GM12864 (cell line): ENCODE measurements at regions not wholly inside any gene's neighbourhood (a gene's known extent, or its start where the extent isn't known, plus 50 kb on each side); places are given as distances from the start of the nearest gene placed in this dataset.

Experiments
- DNase-seq: peaks from one replicate; pipeline ENCODE4 v3.0.0-alpha.2; 2011; ENCODE audit warnings: low read depth
- H3K4me3 ChIP-seq: 2 replicates; pipeline ENCODE4 v1.5.1; 2011; ENCODE audit warnings: mild to moderate bottlenecking, low read depth, low read length, control low read depth
- TF ChIP-seq, protein P1 (sequence below): IDR thresholded peaks from 2 replicates; pipeline ENCODE4 v1.5.1; 2011; ENCODE audit warnings: low read depth, mild to moderate bottlenecking, moderate library complexity, low read length, control low read depth, inconsistent platforms; ENCODE audit errors: missing control alignments

- H3K4me3 ChIP-seq = no peak overlapping the region
- TF ChIP-seq, protein P1, sequence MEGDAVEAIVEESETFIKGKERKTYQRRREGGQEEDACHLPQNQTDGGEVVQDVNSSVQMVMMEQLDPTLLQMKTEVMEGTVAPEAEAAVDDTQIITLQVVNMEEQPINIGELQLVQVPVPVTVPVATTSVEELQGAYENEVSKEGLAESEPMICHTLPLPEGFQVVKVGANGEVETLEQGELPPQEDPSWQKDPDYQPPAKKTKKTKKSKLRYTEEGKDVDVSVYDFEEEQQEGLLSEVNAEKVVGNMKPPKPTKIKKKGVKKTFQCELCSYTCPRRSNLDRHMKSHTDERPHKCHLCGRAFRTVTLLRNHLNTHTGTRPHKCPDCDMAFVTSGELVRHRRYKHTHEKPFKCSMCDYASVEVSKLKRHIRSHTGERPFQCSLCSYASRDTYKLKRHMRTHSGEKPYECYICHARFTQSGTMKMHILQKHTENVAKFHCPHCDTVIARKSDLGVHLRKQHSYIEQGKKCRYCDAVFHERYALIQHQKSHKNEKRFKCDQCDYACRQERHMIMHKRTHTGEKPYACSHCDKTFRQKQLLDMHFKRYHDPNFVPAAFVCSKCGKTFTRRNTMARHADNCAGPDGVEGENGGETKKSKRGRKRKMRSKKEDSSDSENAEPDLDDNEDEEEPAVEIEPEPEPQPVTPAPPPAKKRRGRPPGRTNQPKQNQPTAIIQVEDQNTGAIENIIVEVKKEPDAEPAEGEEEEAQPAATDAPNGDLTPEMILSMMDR = no peak
- no peak for DNase-seq
Measured at GRCh38 chr14:71300566-71301330, 393.5 kb downstream of the PCNX1 start.

GRCh38 chr14:71301611-71302010 lies 394.4 kb downstream of the PCNX1 start:
- no peak for DNase-seq
- H3K4me3 ChIP-seq = no peak overlapping the region
- TF ChIP-seq, protein P1 = no peak

GRCh38 chr14:71304690-71305089 lies 397.4 kb downstream of the PCNX1 start:
- TF ChIP-seq, protein P1 = no peak
- no peak overlapping the region for H3K4me3 ChIP-seq
- DNase-seq = no peak

GRCh38 chr14:71308671-71309070 lies 401.4 kb downstream of the PCNX1 start:
- TF ChIP-seq, protein P1 = no peak
- no peak for DNase-seq
- H3K4me3 ChIP-seq = no peak overlapping the region

DNA sequence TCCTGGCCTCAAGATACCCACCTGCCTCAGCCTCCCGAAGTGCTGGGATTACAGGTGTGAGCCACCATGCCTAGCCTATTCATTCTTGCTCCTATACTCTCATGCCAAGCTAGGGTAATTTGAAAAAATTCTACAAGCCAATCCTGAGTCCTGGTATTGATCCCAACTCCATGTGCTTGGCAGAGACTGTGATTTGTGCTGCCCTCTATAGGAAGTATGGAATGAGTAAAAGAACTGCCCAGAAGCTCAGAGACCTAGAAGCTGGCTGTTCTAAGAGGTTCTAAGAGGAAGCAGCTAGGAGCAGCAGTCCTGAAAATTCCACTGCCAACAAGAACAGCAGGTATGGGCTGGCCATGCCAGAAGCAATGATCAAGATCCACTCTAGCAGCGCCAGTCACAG lies 402.5 kb downstream of the PCNX1 start:
- DNase-seq = no peak
- TF ChIP-seq, protein P1 = no peak
- no peak overlapping the region for H3K4me3 ChIP-seq

DNA sequence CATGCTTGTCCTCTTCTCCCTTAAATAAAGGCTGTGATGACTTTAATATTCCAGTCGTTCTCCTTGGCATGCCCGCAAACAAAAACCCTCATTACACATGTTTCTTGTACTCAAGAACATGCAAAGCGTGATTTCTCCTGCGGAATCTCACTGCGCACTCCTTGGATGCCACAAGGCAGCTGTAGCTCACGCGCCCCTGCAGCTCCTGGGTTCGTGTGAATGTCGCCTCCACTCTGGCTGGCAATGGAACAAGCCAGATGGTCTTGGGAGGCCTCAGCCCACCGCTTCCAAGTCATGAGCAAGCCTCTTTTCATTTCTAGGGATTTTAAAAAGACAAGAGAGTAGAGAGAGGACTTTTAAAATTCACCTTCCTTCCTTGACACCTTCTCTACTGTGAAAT lies 403.8 kb downstream of the PCNX1 start:
- TF ChIP-seq, protein P1 = no peak
- no peak for DNase-seq
- no peak overlapping the region for H3K4me3 ChIP-seq

DNA sequence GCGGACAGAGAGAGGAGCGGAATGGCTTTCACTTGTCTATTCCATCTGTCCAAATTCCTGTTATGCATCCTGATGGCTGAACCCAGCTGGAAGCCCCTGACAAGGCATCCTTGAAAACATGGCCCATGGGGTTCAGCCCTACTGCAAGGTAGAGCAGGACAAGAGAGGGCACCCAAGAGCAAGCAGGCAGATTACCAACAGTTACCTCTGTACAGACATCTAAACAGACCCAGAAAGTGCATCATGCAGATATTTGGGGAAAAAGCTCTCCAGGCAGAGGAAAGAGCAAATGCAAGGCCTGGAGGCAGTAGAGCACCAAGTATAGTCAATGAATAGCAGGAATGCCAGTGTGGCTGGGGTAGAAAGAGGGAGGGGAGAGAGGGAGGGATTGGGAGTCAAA lies 407.5 kb downstream of the PCNX1 start:
- no peak for DNase-seq
- TF ChIP-seq, protein P1 = peak; percentile 7
- no peak overlapping the region for H3K4me3 ChIP-seq
